B cell (primary cell): ENCODE measurements at regions not wholly inside any gene's neighbourhood (a gene's known extent, or its start where the extent isn't known, plus 50 kb on each side); places are given as distances from the start of the nearest gene placed in this dataset.

Experiments
- EZH2 ChIP-seq: IDR thresholded peaks from 2 replicates; pipeline ENCODE4 v1.6.1; 2012; ENCODE audit warnings: borderline replicate concordance, low read depth, mild to moderate bottlenecking, moderate library complexity, low read length; ENCODE audit not compliant: insufficient read depth, poor library complexity, severe bottlenecking
- TF ChIP-seq, protein P1 (sequence below): fragments of 200-600 bp; IDR thresholded peaks from one replicate; pipeline ENCODE4 v1.8.0; 2022; ENCODE audit warnings: antibody characterized with exemption, mild to moderate bottlenecking

DNA sequence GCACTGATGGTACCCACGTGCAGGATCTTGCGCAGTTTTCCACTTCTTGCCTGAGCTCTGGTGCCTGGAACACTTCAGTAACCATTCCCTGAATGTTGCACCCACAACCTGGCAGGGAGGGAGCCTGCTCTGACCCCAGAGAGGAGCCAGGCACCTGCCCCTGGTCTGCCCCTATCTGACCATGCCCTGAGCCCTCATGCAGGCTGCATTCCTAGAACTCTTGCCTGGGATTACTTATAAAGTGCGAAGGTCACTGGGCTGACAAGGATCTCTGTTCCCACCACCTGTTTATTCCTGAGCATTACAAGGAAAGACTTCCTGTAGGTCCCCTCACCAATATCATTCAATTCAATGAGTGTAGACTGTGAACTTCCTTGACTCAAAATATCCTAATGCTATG is 191.9 kb upstream of the FMN2 start:
- TF ChIP-seq, protein P1, sequence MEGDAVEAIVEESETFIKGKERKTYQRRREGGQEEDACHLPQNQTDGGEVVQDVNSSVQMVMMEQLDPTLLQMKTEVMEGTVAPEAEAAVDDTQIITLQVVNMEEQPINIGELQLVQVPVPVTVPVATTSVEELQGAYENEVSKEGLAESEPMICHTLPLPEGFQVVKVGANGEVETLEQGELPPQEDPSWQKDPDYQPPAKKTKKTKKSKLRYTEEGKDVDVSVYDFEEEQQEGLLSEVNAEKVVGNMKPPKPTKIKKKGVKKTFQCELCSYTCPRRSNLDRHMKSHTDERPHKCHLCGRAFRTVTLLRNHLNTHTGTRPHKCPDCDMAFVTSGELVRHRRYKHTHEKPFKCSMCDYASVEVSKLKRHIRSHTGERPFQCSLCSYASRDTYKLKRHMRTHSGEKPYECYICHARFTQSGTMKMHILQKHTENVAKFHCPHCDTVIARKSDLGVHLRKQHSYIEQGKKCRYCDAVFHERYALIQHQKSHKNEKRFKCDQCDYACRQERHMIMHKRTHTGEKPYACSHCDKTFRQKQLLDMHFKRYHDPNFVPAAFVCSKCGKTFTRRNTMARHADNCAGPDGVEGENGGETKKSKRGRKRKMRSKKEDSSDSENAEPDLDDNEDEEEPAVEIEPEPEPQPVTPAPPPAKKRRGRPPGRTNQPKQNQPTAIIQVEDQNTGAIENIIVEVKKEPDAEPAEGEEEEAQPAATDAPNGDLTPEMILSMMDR, result no peak
- TF ChIP-seq EZH2, result no peak
